ENCODE measurements at regions not wholly inside any gene's neighbourhood (a gene's known extent, or its start where the extent isn't known, plus 50 kb on each side); places are given as distances from the start of the nearest gene placed in this dataset.

- TF ChIP-seq CTCF (IDR thresholded peaks at IDR 0.05; ENCODE audit: low read depth, low read length, poor library complexity, severe bottlenecking) (no peak), EZH2phosphoT487 (IDR thresholded peaks at IDR 0.05; ENCODE audit: borderline replicate concordance, low read length) (no peak)
Measured at GRCh38 chr5:117604845-117605244, 1030.2 kb upstream of the SEMA6A start.
